Tibial nerve (tissue), 3 donors: ENCODE measurements at regions not wholly inside any gene's neighbourhood (a gene's known extent, or its start where the extent isn't known, plus 50 kb on each side); places are given as distances from the start of the nearest gene placed in this dataset.
"Not testable (repeated sequence)": the region's sequence is repeated elsewhere in the genome, so short reads cannot be mapped to it uniquely, and the experiment has no call there.

Experiments
- CTCF ChIP-seq, 5 experiments: fragments of 200-600 bp in 3 of 5; fragments of 450-650 bp in 2 of 5; sonication (generic) in 3 of 5; IDR thresholded peaks; one replicate each; pipeline ENCODE4 v1.5.1; 2016 to 2019; ENCODE audit warnings: antibody characterized with exemption in 5 of 5, mild to moderate bottlenecking in 3 of 5, moderate library complexity in 2 of 5
- POLR2A ChIP-seq, 2 donors: fragments of 450-650 bp; IDR thresholded peaks; one replicate each; pipeline ENCODE4 v1.6.1; 2017; ENCODE audit warnings: antibody characterized with exemption in 2 of 2, mild to moderate bottlenecking in 2 of 2, moderate library complexity in 2 of 2

GRCh38 chr13:52279408-52279807 lies 120.0 kb upstream of the NEK3 start:
- not testable (repeated sequence) for TF ChIP-seq CTCF, POLR2A (IDR thresholded peaks at IDR 0.05)
